ENCODE measurements at regions not wholly inside any gene's neighbourhood (a gene's known extent, or its start where the extent isn't known, plus 50 kb on each side); places are given as distances from the start of the nearest gene placed in this dataset.

DNA sequence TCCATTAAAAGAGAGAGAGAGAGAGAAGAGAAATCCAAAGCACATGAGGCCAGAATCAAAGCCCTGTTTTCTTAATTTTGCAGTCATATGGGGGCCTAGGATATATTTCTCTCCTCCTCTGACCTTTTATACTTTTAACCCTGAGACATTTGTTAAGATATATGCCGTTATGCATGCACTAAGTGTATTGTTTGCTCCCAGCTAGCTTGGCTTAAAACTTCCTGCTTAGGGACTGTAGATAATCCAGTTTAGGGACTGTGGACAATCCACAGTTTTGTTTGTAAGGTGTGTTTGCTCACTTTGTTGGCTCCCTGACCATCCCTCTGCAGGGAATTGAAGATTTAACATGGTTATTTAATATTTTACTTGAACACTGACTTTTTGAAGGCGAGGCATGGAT lies 166.3 kb upstream of the TSHZ2 start:
- Mint-ChIP-seq H3K4me3 (no peak overlapping the region), H3K27ac (no peak overlapping the region), H3K27me3 (ENCODE audit: low read depth) (no peaks in the 10 kb centered on the region), H3K4me1 (no peaks in the 10 kb centered on the region), H3K9me3 (no peaks in the 10 kb centered on the region), H3K36me3 (no peaks in the 10 kb centered on the region)
- TF ChIP-seq ZNF121 (CRISPR knock-in tag; IDR thresholded peaks at IDR 0.05), result no peak
- TF ChIP-seq KAT7 (CRISPR knock-in tag; IDR thresholded peaks at IDR 0.05; ENCODE audit: borderline replicate concordance), result no peak
- TF ChIP-seq, protein P1, sequence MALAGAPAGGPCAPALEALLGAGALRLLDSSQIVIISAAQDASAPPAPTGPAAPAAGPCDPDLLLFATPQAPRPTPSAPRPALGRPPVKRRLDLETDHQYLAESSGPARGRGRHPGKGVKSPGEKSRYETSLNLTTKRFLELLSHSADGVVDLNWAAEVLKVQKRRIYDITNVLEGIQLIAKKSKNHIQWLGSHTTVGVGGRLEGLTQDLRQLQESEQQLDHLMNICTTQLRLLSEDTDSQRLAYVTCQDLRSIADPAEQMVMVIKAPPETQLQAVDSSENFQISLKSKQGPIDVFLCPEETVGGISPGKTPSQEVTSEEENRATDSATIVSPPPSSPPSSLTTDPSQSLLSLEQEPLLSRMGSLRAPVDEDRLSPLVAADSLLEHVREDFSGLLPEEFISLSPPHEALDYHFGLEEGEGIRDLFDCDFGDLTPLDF (CRISPR knock-in tag; IDR thresholded peaks at IDR 0.05), result no peak
- no peak for TF ChIP-seq SMAD3 (CRISPR knock-in tag; IDR thresholded peaks at IDR 0.05; ENCODE audit: borderline replicate concordance)
- TF ChIP-seq ZNF423 (CRISPR knock-in tag; IDR thresholded peaks at IDR 0.05), result no peak
- no peak for TF ChIP-seq FOXP1 (CRISPR knock-in tag; IDR thresholded peaks at IDR 0.05; ENCODE audit: borderline replicate concordance)
- no peak for TF ChIP-seq SP1 (CRISPR knock-in tag; conservative IDR thresholded peaks at IDR 0.05)
- TF ChIP-seq GTF2I (CRISPR knock-in tag; conservative IDR thresholded peaks at IDR 0.05), result no peak
- TF ChIP-seq, protein P2, sequence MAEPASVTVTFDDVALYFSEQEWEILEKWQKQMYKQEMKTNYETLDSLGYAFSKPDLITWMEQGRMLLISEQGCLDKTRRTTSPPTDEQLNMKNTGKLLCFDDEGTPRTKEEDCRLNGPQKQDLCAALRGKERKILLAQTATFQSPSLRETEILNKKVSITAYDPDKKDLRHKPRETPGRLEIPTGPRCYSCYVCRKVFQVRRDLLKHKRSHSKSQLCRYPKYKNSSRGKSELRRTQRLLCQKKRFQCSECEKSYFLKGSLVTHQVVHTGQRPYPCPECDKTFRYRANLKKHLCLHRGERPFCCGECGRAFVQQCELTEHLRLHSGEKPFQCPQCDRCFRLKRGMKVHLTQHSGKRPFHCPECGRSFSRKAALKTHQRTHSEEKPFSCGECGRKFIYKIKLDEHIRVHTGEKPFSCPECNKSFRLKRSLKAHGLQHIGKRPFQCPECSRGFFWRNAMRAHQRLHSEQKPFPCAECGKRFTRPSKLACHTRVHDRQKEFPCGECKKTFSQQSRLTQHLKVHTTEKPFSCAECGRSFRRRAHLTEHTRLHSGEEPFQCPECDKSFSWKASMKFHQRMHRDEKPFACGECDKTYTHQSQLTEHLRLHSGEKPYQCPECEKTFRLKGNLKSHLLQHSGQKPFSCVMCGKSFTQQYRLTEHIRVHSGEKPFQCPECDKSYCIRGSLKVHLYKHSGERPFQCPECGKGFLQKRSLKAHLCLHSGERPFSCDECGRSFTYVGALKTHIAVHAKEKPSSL (CRISPR knock-in tag; conservative IDR thresholded peaks at IDR 0.05), result no peak
- TF ChIP-seq, protein P3, sequence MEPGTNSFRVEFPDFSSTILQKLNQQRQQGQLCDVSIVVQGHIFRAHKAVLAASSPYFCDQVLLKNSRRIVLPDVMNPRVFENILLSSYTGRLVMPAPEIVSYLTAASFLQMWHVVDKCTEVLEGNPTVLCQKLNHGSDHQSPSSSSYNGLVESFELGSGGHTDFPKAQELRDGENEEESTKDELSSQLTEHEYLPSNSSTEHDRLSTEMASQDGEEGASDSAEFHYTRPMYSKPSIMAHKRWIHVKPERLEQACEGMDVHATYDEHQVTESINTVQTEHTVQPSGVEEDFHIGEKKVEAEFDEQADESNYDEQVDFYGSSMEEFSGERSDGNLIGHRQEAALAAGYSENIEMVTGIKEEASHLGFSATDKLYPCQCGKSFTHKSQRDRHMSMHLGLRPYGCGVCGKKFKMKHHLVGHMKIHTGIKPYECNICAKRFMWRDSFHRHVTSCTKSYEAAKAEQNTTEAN (CRISPR knock-in tag; IDR thresholded peaks at IDR 0.05), result no peak
- no peak for TF ChIP-seq CREM (CRISPR knock-in tag; IDR thresholded peaks at IDR 0.05)
- TF ChIP-seq, protein P4, sequence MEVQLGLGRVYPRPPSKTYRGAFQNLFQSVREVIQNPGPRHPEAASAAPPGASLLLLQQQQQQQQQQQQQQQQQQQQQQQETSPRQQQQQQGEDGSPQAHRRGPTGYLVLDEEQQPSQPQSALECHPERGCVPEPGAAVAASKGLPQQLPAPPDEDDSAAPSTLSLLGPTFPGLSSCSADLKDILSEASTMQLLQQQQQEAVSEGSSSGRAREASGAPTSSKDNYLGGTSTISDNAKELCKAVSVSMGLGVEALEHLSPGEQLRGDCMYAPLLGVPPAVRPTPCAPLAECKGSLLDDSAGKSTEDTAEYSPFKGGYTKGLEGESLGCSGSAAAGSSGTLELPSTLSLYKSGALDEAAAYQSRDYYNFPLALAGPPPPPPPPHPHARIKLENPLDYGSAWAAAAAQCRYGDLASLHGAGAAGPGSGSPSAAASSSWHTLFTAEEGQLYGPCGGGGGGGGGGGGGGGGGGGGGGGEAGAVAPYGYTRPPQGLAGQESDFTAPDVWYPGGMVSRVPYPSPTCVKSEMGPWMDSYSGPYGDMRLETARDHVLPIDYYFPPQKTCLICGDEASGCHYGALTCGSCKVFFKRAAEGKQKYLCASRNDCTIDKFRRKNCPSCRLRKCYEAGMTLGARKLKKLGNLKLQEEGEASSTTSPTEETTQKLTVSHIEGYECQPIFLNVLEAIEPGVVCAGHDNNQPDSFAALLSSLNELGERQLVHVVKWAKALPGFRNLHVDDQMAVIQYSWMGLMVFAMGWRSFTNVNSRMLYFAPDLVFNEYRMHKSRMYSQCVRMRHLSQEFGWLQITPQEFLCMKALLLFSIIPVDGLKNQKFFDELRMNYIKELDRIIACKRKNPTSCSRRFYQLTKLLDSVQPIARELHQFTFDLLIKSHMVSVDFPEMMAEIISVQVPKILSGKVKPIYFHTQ (CRISPR knock-in tag; IDR thresholded peaks at IDR 0.05), result no peak
- TF ChIP-seq, protein P5, sequence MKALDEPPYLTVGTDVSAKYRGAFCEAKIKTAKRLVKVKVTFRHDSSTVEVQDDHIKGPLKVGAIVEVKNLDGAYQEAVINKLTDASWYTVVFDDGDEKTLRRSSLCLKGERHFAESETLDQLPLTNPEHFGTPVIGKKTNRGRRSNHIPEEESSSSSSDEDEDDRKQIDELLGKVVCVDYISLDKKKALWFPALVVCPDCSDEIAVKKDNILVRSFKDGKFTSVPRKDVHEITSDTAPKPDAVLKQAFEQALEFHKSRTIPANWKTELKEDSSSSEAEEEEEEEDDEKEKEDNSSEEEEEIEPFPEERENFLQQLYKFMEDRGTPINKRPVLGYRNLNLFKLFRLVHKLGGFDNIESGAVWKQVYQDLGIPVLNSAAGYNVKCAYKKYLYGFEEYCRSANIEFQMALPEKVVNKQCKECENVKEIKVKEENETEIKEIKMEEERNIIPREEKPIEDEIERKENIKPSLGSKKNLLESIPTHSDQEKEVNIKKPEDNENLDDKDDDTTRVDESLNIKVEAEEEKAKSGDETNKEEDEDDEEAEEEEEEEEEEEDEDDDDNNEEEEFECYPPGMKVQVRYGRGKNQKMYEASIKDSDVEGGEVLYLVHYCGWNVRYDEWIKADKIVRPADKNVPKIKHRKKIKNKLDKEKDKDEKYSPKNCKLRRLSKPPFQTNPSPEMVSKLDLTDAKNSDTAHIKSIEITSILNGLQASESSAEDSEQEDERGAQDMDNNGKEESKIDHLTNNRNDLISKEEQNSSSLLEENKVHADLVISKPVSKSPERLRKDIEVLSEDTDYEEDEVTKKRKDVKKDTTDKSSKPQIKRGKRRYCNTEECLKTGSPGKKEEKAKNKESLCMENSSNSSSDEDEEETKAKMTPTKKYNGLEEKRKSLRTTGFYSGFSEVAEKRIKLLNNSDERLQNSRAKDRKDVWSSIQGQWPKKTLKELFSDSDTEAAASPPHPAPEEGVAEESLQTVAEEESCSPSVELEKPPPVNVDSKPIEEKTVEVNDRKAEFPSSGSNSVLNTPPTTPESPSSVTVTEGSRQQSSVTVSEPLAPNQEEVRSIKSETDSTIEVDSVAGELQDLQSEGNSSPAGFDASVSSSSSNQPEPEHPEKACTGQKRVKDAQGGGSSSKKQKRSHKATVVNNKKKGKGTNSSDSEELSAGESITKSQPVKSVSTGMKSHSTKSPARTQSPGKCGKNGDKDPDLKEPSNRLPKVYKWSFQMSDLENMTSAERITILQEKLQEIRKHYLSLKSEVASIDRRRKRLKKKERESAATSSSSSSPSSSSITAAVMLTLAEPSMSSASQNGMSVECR (CRISPR knock-in tag; IDR thresholded peaks at IDR 0.05; ENCODE audit: borderline replicate concordance), result no peak
- TF ChIP-seq, protein P6, sequence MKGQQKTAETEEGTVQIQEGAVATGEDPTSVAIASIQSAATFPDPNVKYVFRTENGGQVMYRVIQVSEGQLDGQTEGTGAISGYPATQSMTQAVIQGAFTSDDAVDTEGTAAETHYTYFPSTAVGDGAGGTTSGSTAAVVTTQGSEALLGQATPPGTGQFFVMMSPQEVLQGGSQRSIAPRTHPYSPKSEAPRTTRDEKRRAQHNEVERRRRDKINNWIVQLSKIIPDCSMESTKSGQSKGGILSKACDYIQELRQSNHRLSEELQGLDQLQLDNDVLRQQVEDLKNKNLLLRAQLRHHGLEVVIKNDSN (CRISPR knock-in tag; IDR thresholded peaks at IDR 0.05), result no peak
- TF ChIP-seq, protein P7, sequence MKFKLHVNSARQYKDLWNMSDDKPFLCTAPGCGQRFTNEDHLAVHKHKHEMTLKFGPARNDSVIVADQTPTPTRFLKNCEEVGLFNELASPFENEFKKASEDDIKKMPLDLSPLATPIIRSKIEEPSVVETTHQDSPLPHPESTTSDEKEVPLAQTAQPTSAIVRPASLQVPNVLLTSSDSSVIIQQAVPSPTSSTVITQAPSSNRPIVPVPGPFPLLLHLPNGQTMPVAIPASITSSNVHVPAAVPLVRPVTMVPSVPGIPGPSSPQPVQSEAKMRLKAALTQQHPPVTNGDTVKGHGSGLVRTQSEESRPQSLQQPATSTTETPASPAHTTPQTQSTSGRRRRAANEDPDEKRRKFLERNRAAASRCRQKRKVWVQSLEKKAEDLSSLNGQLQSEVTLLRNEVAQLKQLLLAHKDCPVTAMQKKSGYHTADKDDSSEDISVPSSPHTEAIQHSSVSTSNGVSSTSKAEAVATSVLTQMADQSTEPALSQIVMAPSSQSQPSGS (CRISPR knock-in tag; IDR thresholded peaks at IDR 0.05; ENCODE audit: borderline replicate concordance, low read depth), result no peak
- no peak for TF ChIP-seq ATF1 (CRISPR knock-in tag; IDR thresholded peaks at IDR 0.05)
- TF ChIP-seq, protein P8, sequence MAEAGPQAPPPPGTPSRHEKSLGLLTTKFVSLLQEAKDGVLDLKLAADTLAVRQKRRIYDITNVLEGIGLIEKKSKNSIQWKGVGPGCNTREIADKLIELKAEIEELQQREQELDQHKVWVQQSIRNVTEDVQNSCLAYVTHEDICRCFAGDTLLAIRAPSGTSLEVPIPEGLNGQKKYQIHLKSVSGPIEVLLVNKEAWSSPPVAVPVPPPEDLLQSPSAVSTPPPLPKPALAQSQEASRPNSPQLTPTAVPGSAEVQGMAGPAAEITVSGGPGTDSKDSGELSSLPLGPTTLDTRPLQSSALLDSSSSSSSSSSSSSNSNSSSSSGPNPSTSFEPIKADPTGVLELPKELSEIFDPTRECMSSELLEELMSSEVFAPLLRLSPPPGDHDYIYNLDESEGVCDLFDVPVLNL (CRISPR knock-in tag; IDR thresholded peaks at IDR 0.05; ENCODE audit: borderline replicate concordance, low read depth), result no peak
- TF ChIP-seq, protein P9, sequence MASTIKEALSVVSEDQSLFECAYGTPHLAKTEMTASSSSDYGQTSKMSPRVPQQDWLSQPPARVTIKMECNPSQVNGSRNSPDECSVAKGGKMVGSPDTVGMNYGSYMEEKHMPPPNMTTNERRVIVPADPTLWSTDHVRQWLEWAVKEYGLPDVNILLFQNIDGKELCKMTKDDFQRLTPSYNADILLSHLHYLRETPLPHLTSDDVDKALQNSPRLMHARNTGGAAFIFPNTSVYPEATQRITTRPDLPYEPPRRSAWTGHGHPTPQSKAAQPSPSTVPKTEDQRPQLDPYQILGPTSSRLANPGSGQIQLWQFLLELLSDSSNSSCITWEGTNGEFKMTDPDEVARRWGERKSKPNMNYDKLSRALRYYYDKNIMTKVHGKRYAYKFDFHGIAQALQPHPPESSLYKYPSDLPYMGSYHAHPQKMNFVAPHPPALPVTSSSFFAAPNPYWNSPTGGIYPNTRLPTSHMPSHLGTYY (CRISPR knock-in tag; IDR thresholded peaks at IDR 0.05), result no peak
- ATAC-seq (no peak), DNase-seq (ENCODE audit: low spot score) (no peak)
- ChIA-PET POLR2A (no interaction called here), CTCF (no interaction called here)

All from WTC11 (cell line).